ENCODE measurements at regions not wholly inside any gene's neighbourhood (a gene's known extent, or its start where the extent isn't known, plus 50 kb on each side); places are given as distances from the start of the nearest gene placed in this dataset.

GRCh38 chr18:47558110-47558750, 306.8 kb upstream of the SKOR2 start:
- TF ChIP-seq EZH2 (IDR thresholded peaks at IDR 0.05; ENCODE audit: borderline replicate concordance, low read depth, low read length), result no peak
- TF ChIP-seq EP300 (IDR thresholded peaks at IDR 0.05; ENCODE audit: low read length), result no peak
- no peak for TF ChIP-seq POLR2A (conservative IDR thresholded peaks at IDR 0.05)
- no peak for TF ChIP-seq POLR2G (IDR thresholded peaks at IDR 0.05; ENCODE audit: low read depth, low read length)
- TF ChIP-seq RBBP5 (IDR thresholded peaks at IDR 0.05; ENCODE audit: borderline replicate concordance, insufficient read depth, low read length, poor library complexity, severe bottlenecking), result no peak
- no peak for TF ChIP-seq PHF21A (IDR thresholded peaks at IDR 0.05; ENCODE audit: borderline replicate concordance, low read depth)
- TF ChIP-seq ZBTB2 (IDR thresholded peaks at IDR 0.05), result no peak
- TF ChIP-seq ZBTB7A (IDR thresholded peaks at IDR 0.05; ENCODE audit: borderline replicate concordance, control insufficient read depth, low read depth, low read length), result no peak
- no peak for TF ChIP-seq SRF (CRISPR knock-in tag; IDR thresholded peaks at IDR 0.05)
- no peak for TF ChIP-seq SMARCB1 (IDR thresholded peaks at IDR 0.05; ENCODE audit: insufficient read length, low read depth)

Data from K562 (cell line).